Mucosa of stomach (tissue), 1 donor: ENCODE measurements at regions not wholly inside any gene's neighbourhood (a gene's known extent, or its start where the extent isn't known, plus 50 kb on each side); places are given as distances from the start of the nearest gene placed in this dataset.

ENCODE experiments used
- H3K27me3 ChIP-seq: one replicate; pipeline ENCODE4 v1.7.0; 2013; ENCODE audit warnings: mild to moderate bottlenecking, low read length; ENCODE audit not compliant: control insufficient read depth, insufficient read depth
- H3K36me3 ChIP-seq: one replicate; pipeline ENCODE4 v1.7.0; 2013; ENCODE audit warnings: low read length; ENCODE audit not compliant: control insufficient read depth, insufficient read depth
- H3K4me1 ChIP-seq: one replicate; pipeline ENCODE4 v1.7.0; 2013; ENCODE audit warnings: mild to moderate bottlenecking, low read length; ENCODE audit not compliant: control insufficient read depth, insufficient read depth
- H3K4me3 ChIP-seq: one replicate; pipeline ENCODE4 v1.7.0; 2013; ENCODE audit warnings: low read length
- H3K9ac ChIP-seq: one replicate; pipeline ENCODE4 v1.7.0; 2013; ENCODE audit warnings: mild to moderate bottlenecking, low read length, moderate library complexity
- H3K9me3 ChIP-seq: one replicate; pipeline ENCODE4 v1.7.0; 2013; ENCODE audit warnings: mild to moderate bottlenecking, low read length, moderate library complexity; ENCODE audit not compliant: control insufficient read depth
- donor health status: Pancreatic carcinoma.

DNA sequence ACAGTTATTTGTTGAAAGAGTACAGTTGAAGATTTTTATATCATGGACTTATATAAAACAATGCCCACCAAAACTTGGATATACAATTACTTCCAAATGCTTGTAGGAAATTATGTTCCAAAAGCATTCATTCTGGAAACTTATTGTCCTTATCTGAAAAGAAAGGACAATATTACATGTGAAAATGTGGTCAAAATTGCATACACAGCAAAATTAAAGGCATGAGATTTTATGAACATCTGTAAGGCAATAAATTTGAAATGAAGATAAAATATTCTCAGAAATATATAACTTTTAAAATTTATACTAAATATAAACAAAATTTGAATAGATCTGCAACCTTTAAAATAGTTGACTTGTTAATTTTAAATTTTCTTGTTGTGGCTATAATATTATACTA is 1173.8 kb downstream of the NLGN4X start:
- Histone ChIP-seq H3K9ac (no peak overlapping the region), H3K36me3 (no peaks in the 10 kb centered on the region), H3K4me3 (no peak overlapping the region)

DNA sequence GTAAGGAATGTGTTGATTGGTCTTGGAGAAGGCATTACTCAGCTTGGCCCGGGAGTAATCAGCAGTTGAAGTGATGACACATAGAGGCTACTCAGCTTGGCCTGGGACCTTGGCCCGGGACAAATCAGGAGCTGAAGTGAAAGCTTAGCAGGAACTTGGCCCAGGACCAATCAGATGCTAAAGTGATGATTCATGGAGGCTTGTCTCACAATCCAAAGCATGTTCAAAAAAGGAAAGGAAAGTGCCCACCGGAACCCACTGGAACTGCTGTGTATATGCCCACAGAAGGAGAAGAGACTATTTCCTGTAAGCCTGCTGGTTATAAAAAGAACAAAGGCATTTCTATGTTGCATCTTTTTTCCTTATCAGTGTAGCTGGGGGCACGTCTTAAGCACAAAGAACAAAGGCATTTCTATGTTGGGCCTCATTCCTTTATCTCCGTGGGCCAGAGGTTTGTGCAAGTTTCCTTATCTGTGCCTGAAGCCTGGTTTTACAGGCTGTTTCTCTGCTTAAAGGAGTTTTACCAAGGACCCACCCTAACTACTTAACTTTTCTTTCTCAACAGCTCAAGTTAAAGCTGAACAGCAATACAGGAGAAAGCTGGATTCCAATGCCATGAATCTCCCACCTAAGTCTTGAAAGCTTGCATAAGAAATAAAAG is 1176.7 kb downstream of the NLGN4X start:
- Histone ChIP-seq H3K4me3 (no peak overlapping the region), H3K9me3 (no peaks in the 10 kb centered on the region), H3K4me1 (no peaks in the 10 kb centered on the region), H3K9ac (no peak overlapping the region), H3K36me3 (no peaks in the 10 kb centered on the region), H3K27me3 (no peaks in the 10 kb centered on the region)

More for the DNA sequence above, 1173.8 kb downstream of the NLGN4X start:
- Histone ChIP-seq H3K4me1 (no peaks in the 10 kb centered on the region), H3K27me3 (no peaks in the 10 kb centered on the region), H3K9me3 (no peaks in the 10 kb centered on the region)

DNA sequence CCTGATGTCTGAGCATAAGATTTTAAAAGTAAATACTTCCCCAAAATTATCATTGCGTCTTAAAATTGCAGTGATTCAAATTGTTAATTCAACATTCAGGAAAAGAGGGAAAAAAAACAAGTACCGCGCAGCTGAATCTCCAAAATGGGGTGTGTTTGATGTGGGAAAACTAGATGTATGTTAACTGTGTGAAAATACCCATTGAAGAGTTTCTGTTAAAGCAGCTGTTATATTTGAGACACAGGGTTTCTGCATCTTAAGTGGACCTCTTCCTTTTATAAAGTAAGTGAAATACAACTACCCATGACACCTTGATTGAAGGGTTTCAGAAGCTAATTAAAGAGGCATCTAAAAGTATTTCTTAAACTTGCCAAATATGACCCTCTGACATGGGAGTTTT is 1186.1 kb downstream of the NLGN4X start:
- Histone ChIP-seq H3K4me1 (no peaks in the 10 kb centered on the region), H3K36me3 (no peaks in the 10 kb centered on the region), H3K4me3 (no peak overlapping the region), H3K9me3 (no peaks in the 10 kb centered on the region), H3K27me3 (no peaks in the 10 kb centered on the region), H3K9ac (no peak overlapping the region)

DNA sequence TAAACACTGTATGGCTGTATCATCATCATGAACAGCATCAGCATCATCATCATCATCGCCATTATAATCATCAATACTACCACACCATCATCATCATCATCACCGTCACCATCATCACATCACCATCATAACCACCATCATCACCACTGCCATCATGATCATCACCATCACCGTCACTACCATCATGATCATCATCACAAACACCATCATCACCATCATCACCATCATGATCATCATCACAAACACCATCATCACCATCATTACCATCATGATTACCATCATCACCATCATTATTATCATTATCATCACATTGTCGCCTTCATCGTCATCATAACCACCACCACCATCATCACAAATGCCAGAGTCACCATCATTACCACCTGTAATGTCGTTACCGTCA is 1196.9 kb downstream of the NLGN4X start:
- H3K9ac ChIP-seq = no peak overlapping the region
- H3K27me3 ChIP-seq = no peaks in the 10 kb centered on the region
- H3K9me3 ChIP-seq = no peaks in the 10 kb centered on the region
- no peak overlapping the region for H3K4me3 ChIP-seq
- H3K36me3 ChIP-seq = no peaks in the 10 kb centered on the region
- H3K4me1 ChIP-seq = no peaks in the 10 kb centered on the region

DNA sequence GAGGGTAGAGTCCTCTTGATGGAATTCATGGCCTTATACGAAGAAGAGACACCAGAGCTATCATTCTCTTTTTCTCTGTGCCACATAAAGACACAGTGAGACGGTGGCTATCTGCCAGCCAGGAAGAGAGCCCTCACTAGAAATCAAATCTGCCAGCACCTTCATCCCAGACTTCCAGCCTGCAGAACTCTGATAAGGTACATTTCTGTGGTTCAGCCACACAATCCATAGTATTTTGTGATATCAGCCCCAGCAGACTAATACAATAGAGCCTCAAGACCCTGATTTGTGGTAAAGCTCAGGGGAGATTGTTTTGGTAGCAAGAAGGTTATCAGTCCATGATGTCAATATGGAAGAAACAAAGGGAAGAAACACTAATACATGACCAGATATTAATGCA is 1213.2 kb downstream of the NLGN4X start:
- Histone ChIP-seq H3K9me3 (no peaks in the 10 kb centered on the region), H3K4me3 (no peak overlapping the region), H3K9ac (no peak overlapping the region)

DNA sequence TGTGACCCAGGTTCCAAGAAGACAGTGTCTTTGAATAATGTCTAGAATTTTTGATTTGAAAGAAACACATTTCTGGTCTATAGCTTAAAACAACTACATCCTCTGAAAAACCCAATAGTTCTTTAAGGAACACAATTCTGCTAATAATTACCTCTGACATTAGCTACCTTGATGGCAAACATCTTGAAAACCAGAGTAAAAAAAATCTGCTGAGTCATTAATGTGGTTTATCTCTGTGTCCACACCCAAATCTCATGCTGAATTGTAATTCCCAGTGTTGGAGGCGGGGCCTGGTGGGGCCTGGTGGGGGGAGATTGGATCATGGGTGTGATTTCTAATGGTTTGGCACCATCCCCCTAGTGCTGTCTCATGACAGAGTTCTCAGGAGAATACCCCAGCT is 1233.8 kb downstream of the NLGN4X start:
- H3K4me3 ChIP-seq = no peak overlapping the region

More for the DNA sequence above, 1213.2 kb downstream of the NLGN4X start:
- H3K27me3 ChIP-seq = no peaks in the 10 kb centered on the region
- no peaks in the 10 kb centered on the region for H3K4me1 ChIP-seq
- no peaks in the 10 kb centered on the region for H3K36me3 ChIP-seq

DNA sequence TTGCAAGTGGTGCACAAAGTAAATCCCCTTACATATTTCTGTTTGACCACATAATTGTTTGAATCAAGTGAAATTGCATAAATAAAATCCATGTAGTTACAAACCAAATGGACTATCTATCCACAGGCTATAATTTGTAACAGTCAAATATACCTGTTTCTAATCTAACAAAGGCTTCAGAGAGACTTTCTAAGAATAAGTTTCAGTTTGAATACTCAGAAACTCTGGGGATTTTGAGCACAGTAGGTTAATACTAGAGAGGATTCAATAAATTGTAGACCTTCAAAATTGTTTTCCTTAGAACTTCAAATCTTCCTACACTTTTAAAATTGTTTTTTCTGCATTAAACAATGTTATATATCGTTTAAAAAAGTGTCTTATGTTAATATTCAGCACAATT is 1250.1 kb downstream of the NLGN4X start:
- no peak overlapping the region for H3K4me3 ChIP-seq
- H3K36me3 ChIP-seq = no peaks in the 10 kb centered on the region
- no peaks in the 10 kb centered on the region for H3K9me3 ChIP-seq
- H3K27me3 ChIP-seq = no peaks in the 10 kb centered on the region
- H3K4me1 ChIP-seq = no peaks in the 10 kb centered on the region
- no peak overlapping the region for H3K9ac ChIP-seq

More for the DNA sequence above, 1233.8 kb downstream of the NLGN4X start:
- Histone ChIP-seq H3K4me1 (no peaks in the 10 kb centered on the region), H3K9me3 (no peaks in the 10 kb centered on the region), H3K36me3 (no peaks in the 10 kb centered on the region), H3K27me3 (no peaks in the 10 kb centered on the region), H3K9ac (no peak overlapping the region)

DNA sequence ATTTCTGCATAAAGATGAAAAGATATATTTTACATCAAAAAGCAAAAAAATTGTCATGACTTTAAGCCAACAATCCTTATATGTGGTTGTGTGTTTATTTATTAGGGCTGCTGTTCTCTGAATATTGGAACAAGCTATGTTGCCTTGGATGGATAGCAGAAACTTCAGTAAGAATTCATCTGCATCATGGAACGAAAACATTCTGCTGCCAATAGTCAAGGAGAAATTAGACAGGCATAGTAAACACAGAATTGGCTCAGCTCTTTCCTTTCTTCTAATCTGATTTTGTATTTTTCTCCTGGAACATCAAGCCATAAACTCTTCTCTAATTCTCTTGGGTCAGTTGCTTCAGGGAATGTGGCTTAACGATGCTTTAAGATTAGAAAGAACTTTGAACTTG is 1257.0 kb downstream of the NLGN4X start:
- Histone ChIP-seq H3K9ac (no peak overlapping the region), H3K4me1 (no peaks in the 10 kb centered on the region), H3K36me3 (no peaks in the 10 kb centered on the region), H3K27me3 (no peaks in the 10 kb centered on the region), H3K4me3 (no peak overlapping the region), H3K9me3 (no peaks in the 10 kb centered on the region)

DNA sequence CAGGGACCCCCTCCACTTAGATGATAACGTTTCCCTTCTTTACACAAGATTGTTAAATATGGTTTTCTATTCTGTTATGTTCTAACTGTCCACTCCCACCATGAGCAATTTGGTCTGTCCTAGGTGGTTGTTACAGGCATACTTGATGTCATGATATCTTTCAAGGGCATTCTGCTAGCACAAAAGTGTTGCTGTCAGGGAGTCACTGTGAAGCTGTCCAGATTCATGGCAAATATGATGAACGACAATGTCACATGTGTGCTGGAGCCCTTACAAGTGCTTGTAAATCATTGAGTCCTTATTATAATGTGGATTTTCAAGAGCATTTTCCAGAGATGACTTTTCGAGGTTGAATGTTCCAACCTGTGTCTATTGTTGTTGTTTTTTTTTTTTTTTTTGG is 1250.7 kb upstream of the PRKX start:
- no peaks in the 10 kb centered on the region for H3K4me1 ChIP-seq
- no peaks in the 10 kb centered on the region for H3K27me3 ChIP-seq
- no peak overlapping the region for H3K4me3 ChIP-seq
- no peaks in the 10 kb centered on the region for H3K9me3 ChIP-seq
- no peak overlapping the region for H3K9ac ChIP-seq
- H3K36me3 ChIP-seq = no peaks in the 10 kb centered on the region

DNA sequence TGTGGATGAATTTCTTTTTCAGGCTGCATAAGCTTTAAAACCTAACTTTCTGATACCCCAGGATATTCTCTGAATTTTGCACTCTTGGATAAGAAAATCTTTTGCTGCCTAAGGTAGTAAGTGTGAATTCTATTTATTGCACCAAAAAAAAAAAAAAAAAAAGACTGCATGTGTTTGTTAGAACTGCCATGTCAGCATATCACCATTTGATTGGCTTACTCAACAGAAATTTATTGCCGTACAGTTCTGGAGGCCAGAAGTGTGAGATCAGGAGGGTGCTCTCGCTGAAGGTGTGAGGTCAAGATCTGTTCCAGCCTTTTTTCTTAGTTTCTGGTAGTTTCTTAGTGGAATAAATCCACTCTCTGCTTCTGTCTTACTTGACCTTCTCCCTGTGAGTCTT is 1250.0 kb upstream of the PRKX start:
- H3K9ac ChIP-seq = no peak overlapping the region
- H3K4me1 ChIP-seq = no peaks in the 10 kb centered on the region
- no peak overlapping the region for H3K4me3 ChIP-seq
- H3K36me3 ChIP-seq = no peaks in the 10 kb centered on the region
- H3K27me3 ChIP-seq = no peaks in the 10 kb centered on the region
- H3K9me3 ChIP-seq = no peaks in the 10 kb centered on the region

DNA sequence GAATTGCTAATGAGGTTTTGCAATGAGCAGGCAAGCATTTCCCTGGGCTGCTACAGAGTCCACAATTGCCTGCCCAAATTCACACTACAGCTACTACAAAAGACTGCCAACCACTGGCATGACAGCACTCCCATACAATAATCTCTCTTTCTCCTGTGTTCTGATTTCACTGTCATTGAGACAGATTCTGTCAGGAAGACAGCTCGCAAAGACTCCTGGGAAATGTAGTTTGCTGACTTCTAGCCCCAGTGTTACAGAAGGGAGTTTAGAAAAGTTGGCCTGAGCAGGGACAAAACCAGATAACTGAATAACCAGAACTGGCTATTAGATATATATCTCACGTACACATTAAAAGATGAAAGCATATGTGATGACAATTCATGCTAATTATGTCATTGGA is 1231.3 kb upstream of the PRKX start:
- Histone ChIP-seq H3K4me3 (no peak overlapping the region), H3K9me3 (no peaks in the 10 kb centered on the region), H3K36me3 (no peaks in the 10 kb centered on the region), H3K9ac (no peak overlapping the region), H3K4me1 (no peaks in the 10 kb centered on the region), H3K27me3 (no peaks in the 10 kb centered on the region)

DNA sequence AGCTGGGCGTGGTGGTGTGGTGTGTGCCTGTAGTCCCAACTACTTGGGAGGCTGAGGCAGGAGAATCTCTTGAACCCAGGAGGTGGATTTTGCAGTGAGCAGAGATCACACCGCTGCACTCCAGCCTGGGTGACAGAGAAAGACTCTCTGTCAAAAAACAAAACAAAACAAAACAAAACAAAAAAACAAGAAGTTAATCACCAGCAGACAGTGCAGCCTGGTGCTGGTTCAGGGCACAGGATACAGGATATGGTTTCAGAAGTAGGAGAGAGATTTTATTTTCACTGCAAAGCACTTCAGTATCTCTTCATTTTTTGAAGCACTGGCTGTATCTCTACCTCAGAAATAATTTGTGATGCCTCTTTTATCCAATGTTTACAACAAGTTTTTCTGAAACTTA is 1222.9 kb upstream of the PRKX start:
- H3K9me3 ChIP-seq = no peaks in the 10 kb centered on the region
- H3K4me3 ChIP-seq = no peak overlapping the region
- H3K9ac ChIP-seq = no peak overlapping the region
- H3K4me1 ChIP-seq = no peaks in the 10 kb centered on the region
- no peaks in the 10 kb centered on the region for H3K36me3 ChIP-seq
- H3K27me3 ChIP-seq = no peaks in the 10 kb centered on the region

DNA sequence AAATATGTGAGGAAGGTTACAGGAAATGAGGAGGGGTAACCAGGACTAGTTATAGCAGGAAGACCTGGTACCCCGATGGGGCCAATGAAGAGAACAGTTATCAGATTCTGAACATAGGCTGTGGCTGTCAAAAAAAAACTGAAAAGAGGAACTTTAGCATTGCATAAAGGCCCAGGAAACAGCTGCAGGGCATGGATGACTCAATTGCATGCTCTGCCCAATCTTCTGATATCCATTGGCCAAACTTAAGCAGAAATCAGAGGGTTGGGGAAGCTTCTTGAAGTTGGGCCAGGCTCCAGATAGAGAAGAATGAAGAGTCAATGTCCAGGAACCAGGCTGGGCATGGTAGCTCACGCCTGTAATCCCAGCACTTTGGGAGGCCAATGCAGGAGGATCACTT is 1222.4 kb upstream of the PRKX start:
- no peaks in the 10 kb centered on the region for H3K36me3 ChIP-seq
- H3K27me3 ChIP-seq = no peaks in the 10 kb centered on the region
- H3K9me3 ChIP-seq = no peaks in the 10 kb centered on the region
- no peaks in the 10 kb centered on the region for H3K4me1 ChIP-seq
- no peak overlapping the region for H3K4me3 ChIP-seq
- no peak overlapping the region for H3K9ac ChIP-seq
